HUES48 (cell line): ENCODE measurements at regions not wholly inside any gene's neighbourhood (a gene's known extent, or its start where the extent isn't known, plus 50 kb on each side); places are given as distances from the start of the nearest gene placed in this dataset.

Source experiments
- H3K27ac ChIP-seq: one replicate; pipeline ENCODE4 v1.7.0; 2013; ENCODE audit warnings: low read depth, low read length, inconsistent platforms
- H3K27me3 ChIP-seq: 2 replicates; pipeline ENCODE4 v1.6.1; 2013; ENCODE audit warnings: mild to moderate bottlenecking, low read length; ENCODE audit not compliant: control insufficient read depth, insufficient read depth
- H3K36me3 ChIP-seq: 2 replicates; pipeline ENCODE4 v1.6.1; 2013; ENCODE audit warnings: low read length; ENCODE audit not compliant: control insufficient read depth, insufficient read depth
- H3K4me1 ChIP-seq: 2 replicates; pipeline ENCODE4 v1.6.1; 2013; ENCODE audit warnings: mild to moderate bottlenecking, low read length; ENCODE audit not compliant: control insufficient read depth, insufficient read depth
- H3K4me3 ChIP-seq: 2 replicates; pipeline ENCODE4 v1.5.1; 2013; ENCODE audit warnings: mild to moderate bottlenecking, low read depth, low read length
- H3K9ac ChIP-seq: 2 replicates; pipeline ENCODE4 v1.6.1; 2013; ENCODE audit warnings: mild to moderate bottlenecking, low read depth, low read length, moderate library complexity
- H3K9me3 ChIP-seq: 2 replicates; pipeline ENCODE4 v1.6.1; 2013; ENCODE audit warnings: low read length; ENCODE audit not compliant: control insufficient read depth, insufficient read depth

- Histone ChIP-seq H3K4me3 (no peak overlapping the region), H3K27ac (no peak overlapping the region), H3K9me3 (no peaks in the 10 kb centered on the region), H3K27me3 (no peaks in the 10 kb centered on the region), H3K4me1 (no peaks in the 10 kb centered on the region), H3K9ac (no peak overlapping the region), H3K36me3 (no peaks in the 10 kb centered on the region)
Measured at GRCh38 chr20:54846948-54847347, 371.6 kb downstream of the DOK5 start.

GRCh38 chr20:54844346-54844745 is 369.0 kb downstream of the DOK5 start:
- Histone ChIP-seq H3K4me3 (no peak overlapping the region), H3K4me1 (no peaks in the 10 kb centered on the region), H3K36me3 (no peaks in the 10 kb centered on the region), H3K27ac (no peak overlapping the region), H3K9me3 (no peaks in the 10 kb centered on the region), H3K27me3 (no peaks in the 10 kb centered on the region), H3K9ac (no peak overlapping the region)

- Histone ChIP-seq H3K27ac (no peak overlapping the region), H3K4me3 (no peak overlapping the region)
Measured at GRCh38 chr20:54843865-54844264, 368.5 kb downstream of the DOK5 start.

GRCh38 chr20:54843431-54843830 is 368.0 kb downstream of the DOK5 start:
- no peak overlapping the region for H3K27ac ChIP-seq
- H3K4me1 ChIP-seq, result no peaks in the 10 kb centered on the region

More at GRCh38 chr20:54843865-54844264, 368.5 kb downstream of the DOK5 start:
- no peaks in the 10 kb centered on the region for H3K4me1 ChIP-seq
- no peaks in the 10 kb centered on the region for H3K9me3 ChIP-seq
- no peak overlapping the region for H3K9ac ChIP-seq
- no peaks in the 10 kb centered on the region for H3K36me3 ChIP-seq
- H3K27me3 ChIP-seq, result no peaks in the 10 kb centered on the region

GRCh38 chr20:54839224-54839623 is 363.8 kb downstream of the DOK5 start:
- H3K4me1 ChIP-seq, result no peaks in the 10 kb centered on the region
- no peak overlapping the region for H3K4me3 ChIP-seq
- no peak overlapping the region for H3K27ac ChIP-seq
- no peaks in the 10 kb centered on the region for H3K9me3 ChIP-seq
- no peak overlapping the region for H3K9ac ChIP-seq
- H3K27me3 ChIP-seq, result no peaks in the 10 kb centered on the region
- H3K36me3 ChIP-seq, result no peaks in the 10 kb centered on the region

More at GRCh38 chr20:54843431-54843830, 368.0 kb downstream of the DOK5 start:
- no peak overlapping the region for H3K9ac ChIP-seq
- no peak overlapping the region for H3K4me3 ChIP-seq
- H3K27me3 ChIP-seq, result no peaks in the 10 kb centered on the region
- H3K36me3 ChIP-seq, result no peaks in the 10 kb centered on the region
- H3K9me3 ChIP-seq, result no peaks in the 10 kb centered on the region

- Histone ChIP-seq H3K27ac (no peak overlapping the region), H3K36me3 (no peaks in the 10 kb centered on the region), H3K27me3 (no peaks in the 10 kb centered on the region), H3K4me3 (no peak overlapping the region), H3K9ac (no peak overlapping the region), H3K4me1 (no peaks in the 10 kb centered on the region), H3K9me3 (no peaks in the 10 kb centered on the region)
Measured at GRCh38 chr20:54837226-54837625, 361.8 kb downstream of the DOK5 start.

- Histone ChIP-seq H3K4me1 (no peaks in the 10 kb centered on the region), H3K9ac (no peak overlapping the region), H3K9me3 (no peaks in the 10 kb centered on the region), H3K27me3 (no peaks in the 10 kb centered on the region), H3K27ac (no peak overlapping the region), H3K36me3 (no peaks in the 10 kb centered on the region), H3K4me3 (no peak overlapping the region)
Measured at GRCh38 chr20:54822386-54822785, 347.0 kb downstream of the DOK5 start.

GRCh38 chr20:54820392-54820791 is 345.0 kb downstream of the DOK5 start:
- Histone ChIP-seq H3K27me3 (no peaks in the 10 kb centered on the region), H3K9me3 (no peaks in the 10 kb centered on the region), H3K36me3 (no peaks in the 10 kb centered on the region), H3K9ac (no peak overlapping the region), H3K27ac (no peak overlapping the region), H3K4me1 (no peaks in the 10 kb centered on the region), H3K4me3 (no peak overlapping the region)

GRCh38 chr20:54806462-54806861 is 331.1 kb downstream of the DOK5 start:
- H3K4me3 ChIP-seq, result no peak overlapping the region
- no peak overlapping the region for H3K27ac ChIP-seq
- H3K36me3 ChIP-seq, result no peaks in the 10 kb centered on the region
- no peaks in the 10 kb centered on the region for H3K4me1 ChIP-seq
- no peaks in the 10 kb centered on the region for H3K27me3 ChIP-seq
- H3K9me3 ChIP-seq, result no peaks in the 10 kb centered on the region
- H3K9ac ChIP-seq, result no peak overlapping the region

GRCh38 chr20:54794874-54795273 is 319.5 kb downstream of the DOK5 start:
- Histone ChIP-seq H3K4me1 (no peaks in the 10 kb centered on the region), H3K27ac (no peak overlapping the region), H3K27me3 (no peaks in the 10 kb centered on the region)

GRCh38 chr20:54794110-54794509 is 318.7 kb downstream of the DOK5 start:
- Histone ChIP-seq H3K9ac (no peak overlapping the region), H3K4me1 (no peaks in the 10 kb centered on the region), H3K36me3 (no peaks in the 10 kb centered on the region), H3K4me3 (no peak overlapping the region), H3K27me3 (no peaks in the 10 kb centered on the region), H3K27ac (no peak overlapping the region), H3K9me3 (no peaks in the 10 kb centered on the region)

More at GRCh38 chr20:54794874-54795273, 319.5 kb downstream of the DOK5 start:
- Histone ChIP-seq H3K9me3 (no peaks in the 10 kb centered on the region), H3K9ac (no peak overlapping the region), H3K4me3 (no peak overlapping the region), H3K36me3 (no peaks in the 10 kb centered on the region)
